ENCODE measurements at regions not wholly inside any gene's neighbourhood (a gene's known extent, or its start where the extent isn't known, plus 50 kb on each side); places are given as distances from the start of the nearest gene placed in this dataset.
"Not testable (repeated sequence)": the region's sequence is repeated elsewhere in the genome, so short reads cannot be mapped to it uniquely, and the experiment has no call there.

DNA sequence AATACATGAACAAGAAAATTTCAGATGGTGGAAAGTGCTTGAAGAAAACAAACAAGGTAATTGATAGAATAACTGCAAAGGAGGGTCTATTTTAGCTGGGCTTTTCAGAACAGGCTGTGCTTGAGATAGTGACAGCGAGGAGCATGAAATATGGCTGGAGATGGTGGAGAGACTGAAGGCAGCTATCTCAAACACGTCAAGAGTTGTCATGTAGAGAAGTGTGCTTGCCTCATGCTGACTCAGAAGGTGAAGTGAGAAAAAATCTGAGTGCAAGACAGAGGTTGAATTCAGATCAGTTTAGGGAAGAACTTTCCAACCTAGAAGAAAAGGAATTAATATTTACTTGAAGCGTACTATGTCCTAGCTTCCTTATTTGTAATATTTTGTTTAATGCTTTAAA lies 115.5 kb upstream of the RANBP3L start:
- TF ChIP-seq, protein P1, sequence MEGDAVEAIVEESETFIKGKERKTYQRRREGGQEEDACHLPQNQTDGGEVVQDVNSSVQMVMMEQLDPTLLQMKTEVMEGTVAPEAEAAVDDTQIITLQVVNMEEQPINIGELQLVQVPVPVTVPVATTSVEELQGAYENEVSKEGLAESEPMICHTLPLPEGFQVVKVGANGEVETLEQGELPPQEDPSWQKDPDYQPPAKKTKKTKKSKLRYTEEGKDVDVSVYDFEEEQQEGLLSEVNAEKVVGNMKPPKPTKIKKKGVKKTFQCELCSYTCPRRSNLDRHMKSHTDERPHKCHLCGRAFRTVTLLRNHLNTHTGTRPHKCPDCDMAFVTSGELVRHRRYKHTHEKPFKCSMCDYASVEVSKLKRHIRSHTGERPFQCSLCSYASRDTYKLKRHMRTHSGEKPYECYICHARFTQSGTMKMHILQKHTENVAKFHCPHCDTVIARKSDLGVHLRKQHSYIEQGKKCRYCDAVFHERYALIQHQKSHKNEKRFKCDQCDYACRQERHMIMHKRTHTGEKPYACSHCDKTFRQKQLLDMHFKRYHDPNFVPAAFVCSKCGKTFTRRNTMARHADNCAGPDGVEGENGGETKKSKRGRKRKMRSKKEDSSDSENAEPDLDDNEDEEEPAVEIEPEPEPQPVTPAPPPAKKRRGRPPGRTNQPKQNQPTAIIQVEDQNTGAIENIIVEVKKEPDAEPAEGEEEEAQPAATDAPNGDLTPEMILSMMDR (IDR thresholded peaks at IDR 0.05; ENCODE audit: borderline replicate concordance, control extremely low read depth, extremely low read depth, insufficient read depth, missing control alignments): no peak
- in situ Hi-C loops (cut with MboI; ENCODE audit: low sequenced_read_pairs, unreplicated experiment): loop anchor here (10.0 kb wide), 1 partner anchor 278 kb away; no protein-coding TSS in a partner anchor
- no peak for DNase-seq (ENCODE audit: low spot score)

DNA sequence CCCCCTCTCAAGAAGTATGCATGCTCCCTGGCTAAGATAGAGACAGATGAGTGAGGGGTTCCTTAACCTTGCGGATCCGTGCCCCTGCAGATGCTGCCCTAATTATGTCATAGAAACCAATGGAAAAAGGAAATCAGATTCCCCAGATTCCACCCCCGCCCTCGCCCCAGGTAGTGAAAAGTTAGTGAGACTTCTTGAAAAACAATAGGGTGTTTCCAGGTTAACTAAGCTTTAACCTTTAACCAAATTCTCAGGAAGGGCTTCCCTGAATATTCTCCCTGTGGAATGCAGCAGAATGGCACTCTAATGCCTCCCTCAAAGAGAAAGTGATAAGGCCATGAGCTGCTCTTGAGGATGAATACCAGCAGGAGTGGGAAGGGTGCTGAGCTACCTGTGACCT lies 116.0 kb upstream of the RANBP3L start:
- TF ChIP-seq, protein P1 (IDR thresholded peaks at IDR 0.05; ENCODE audit: borderline replicate concordance, control extremely low read depth, extremely low read depth, insufficient read depth, missing control alignments): no peak
- DNase-seq (ENCODE audit: low spot score): no peak
- in situ Hi-C loops (cut with MboI; ENCODE audit: low sequenced_read_pairs, unreplicated experiment): loop anchor here (10.0 kb wide), 1 partner anchor 277 kb away; no protein-coding TSS in a partner anchor

DNA sequence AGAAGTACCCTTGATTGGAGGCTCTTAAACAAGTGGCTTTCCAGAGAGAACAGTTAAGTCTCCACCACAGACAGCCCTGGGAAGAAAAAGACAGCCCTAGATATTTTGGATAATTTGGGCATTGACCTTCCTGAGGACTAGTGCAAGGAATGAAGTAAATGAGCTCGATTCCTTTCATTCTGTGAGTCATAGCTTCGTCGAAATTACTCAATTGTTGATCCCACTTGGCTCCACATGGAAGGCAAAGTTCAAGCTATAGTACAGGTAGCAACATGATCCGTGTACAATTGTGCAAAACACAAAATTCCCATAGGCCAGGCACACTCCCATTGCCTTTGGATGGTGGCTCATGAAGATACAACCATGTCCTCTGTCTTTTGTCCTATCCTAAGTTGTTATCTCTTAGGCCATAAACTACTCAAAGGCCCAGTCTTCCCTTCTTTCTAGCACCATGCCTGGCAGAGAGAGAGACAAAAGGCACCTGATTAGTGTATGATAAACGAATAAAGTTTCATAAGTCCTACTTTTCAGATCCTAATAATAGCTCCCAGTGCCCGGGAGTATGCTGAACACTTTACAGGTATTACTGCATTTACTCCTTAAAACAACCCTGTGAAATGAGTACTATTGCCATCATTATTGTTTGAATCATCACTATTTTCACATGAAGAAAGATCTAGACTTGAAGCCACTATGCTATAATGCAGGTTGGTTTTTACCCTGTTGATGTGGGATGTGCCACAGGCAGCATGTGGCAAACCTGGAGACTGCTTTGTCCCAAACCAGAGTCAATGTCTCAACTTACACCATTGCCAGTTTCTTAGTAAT lies 116.7 kb upstream of the RANBP3L start:
- DNase-seq (ENCODE audit: low spot score): no peak
- TF ChIP-seq, protein P1 (IDR thresholded peaks at IDR 0.05; ENCODE audit: borderline replicate concordance, control extremely low read depth, extremely low read depth, insufficient read depth, missing control alignments): no peak
- in situ Hi-C loops (cut with MboI; ENCODE audit: low sequenced_read_pairs, unreplicated experiment): loop anchor here (10.0 kb wide), 1 partner anchor 276 kb away; no protein-coding TSS in a partner anchor

DNA sequence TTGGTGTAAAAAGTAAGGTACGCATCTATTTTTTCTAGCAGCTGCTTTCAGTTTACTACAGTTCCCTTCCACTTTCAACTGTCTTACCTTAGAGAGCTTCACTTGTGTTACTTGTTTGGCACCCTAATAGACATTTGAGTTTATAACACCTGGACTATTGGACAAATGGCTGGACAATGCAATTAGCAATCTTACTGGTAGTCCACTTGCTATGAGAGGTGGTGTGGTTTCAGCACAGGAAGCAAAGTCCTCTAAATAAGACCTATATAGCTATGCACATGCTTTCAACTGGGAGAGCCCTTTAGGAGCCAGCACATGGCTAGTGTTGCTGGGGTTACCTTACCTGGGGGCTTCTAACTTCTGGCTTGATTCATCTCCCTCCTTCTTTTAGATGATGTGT lies 119.6 kb upstream of the RANBP3L start:
- in situ Hi-C loops (cut with MboI; ENCODE audit: low sequenced_read_pairs, unreplicated experiment): no loop called here
- DNase-seq (ENCODE audit: low spot score): no peak
- TF ChIP-seq, protein P1 (IDR thresholded peaks at IDR 0.05; ENCODE audit: borderline replicate concordance, control extremely low read depth, extremely low read depth, insufficient read depth, missing control alignments): no peak

DNA sequence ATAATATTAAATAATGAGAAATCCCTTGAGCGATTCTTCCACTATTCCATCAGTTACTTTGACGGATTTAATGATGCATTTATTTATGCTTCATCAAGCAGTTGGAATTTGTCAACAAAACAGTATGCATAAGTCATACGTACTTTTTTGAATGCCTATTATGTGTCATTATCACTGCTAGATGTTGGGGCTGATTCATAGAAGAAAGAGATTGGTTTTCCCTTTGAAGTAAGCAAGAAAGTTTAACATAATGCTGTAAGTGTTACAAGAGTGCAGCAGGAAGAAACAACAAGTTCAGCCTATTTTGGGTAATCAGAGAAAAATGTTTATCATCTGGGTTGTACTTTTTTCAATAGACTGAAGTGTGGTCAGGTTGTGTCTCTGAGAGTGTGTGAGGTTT lies 121.2 kb upstream of the RANBP3L start:
- DNase-seq (ENCODE audit: low spot score): no peak
- in situ Hi-C loops (cut with MboI; ENCODE audit: low sequenced_read_pairs, unreplicated experiment): no loop called here
- TF ChIP-seq, protein P1 (IDR thresholded peaks at IDR 0.05; ENCODE audit: borderline replicate concordance, control extremely low read depth, extremely low read depth, insufficient read depth, missing control alignments): no peak

DNA sequence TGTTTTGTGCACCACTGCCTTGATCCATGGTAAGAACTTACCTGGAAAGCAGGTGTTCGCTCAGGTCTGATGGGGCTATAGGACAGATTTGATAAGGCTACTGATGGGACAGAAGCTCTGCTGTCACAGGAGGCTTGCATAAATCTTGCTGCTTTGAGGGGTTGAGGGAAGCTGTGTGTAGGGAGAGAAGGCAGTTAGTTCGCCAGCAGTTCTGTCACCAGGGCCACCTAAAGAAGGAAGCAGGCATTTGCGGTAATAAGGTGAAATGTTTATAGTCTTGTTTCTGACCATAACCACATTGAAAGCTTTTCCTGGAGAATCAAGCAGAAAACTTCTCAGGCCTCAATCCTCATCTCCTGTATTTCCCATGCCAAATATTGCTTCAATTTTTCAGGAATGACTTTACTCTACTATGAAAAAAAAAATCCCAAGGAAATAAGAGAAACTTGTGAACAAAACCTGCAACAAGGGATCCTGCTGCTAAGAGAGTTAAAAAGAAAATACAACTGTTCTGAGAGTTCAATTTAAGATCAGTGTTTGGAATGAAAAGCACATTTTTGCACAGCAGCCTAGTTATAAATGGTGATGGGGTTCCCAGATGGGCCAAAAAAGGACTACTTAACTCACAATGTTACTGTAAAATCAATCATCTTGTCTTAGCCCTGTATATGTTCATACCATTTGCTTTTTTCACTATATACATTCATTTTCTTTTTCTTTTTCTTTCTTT lies 122.0 kb upstream of the RANBP3L start:
- DNase-seq (ENCODE audit: low spot score): no peak
- TF ChIP-seq, protein P1 (IDR thresholded peaks at IDR 0.05; ENCODE audit: borderline replicate concordance, control extremely low read depth, extremely low read depth, insufficient read depth, missing control alignments): no peak
- in situ Hi-C loops (cut with MboI; ENCODE audit: low sequenced_read_pairs, unreplicated experiment): no loop called here

DNA sequence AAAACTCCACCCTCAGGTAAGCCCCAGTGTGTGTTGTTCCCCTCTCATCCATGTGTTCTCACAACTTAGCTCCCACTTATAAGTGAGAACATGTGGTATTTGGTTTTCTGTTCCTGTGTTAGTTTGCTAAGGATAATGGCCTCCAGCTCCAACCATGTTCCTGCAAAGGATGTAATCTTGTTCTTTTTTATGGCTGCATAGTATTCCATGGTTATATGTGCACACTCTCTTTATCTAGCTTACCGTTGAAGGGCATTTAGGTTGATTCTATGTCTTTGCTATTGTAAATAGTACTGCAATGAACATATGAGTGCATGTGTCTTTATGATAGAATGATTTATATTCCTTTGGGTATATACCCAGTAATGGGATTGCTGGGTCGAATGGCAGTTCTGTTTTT lies 124.4 kb upstream of the RANBP3L start:
- DNase-seq (ENCODE audit: low spot score); in situ Hi-C loops (cut with MboI; ENCODE audit: low sequenced_read_pairs, unreplicated experiment): not testable (repeated sequence)

Measured in GM13976 (cell line).